A549 (cell line): ENCODE measurements at regions not wholly inside any gene's neighbourhood (a gene's known extent, or its start where the extent isn't known, plus 50 kb on each side); places are given as distances from the start of the nearest gene placed in this dataset.

Experiments
- CEBPB ChIP-seq, 2 experiments: fragments of >200 bp in 1 of 2; sonication (Bioruptor Twin) in 1 of 2; formaldehyde crosslinking in 1 of 2; IDR thresholded peaks; 2 replicates each; pipeline ENCODE4 v1.6.1; 2012 to 2016
- CTCF ChIP-seq: fragments of >200 bp; sonication (Bioruptor Twin); formaldehyde crosslinking; IDR thresholded peaks from 3 replicates; pipeline ENCODE4 v1.5.1; 2016
- EHMT2 ChIP-seq: fragments of 200-600 bp; sonication (generic); IDR thresholded peaks from 2 replicates; pipeline ENCODE4 v1.6.1; 2016; ENCODE audit warnings: antibody characterized with exemption, low read depth, mild to moderate bottlenecking, moderate library complexity
- EP300 ChIP-seq, 2 experiments: fragments of >200 bp; sonication (Bioruptor Twin); formaldehyde crosslinking; IDR thresholded peaks; 2 replicates in 1 of 2; 3 replicates in 1 of 2; pipeline ENCODE4 v1.6.1; 2016 to 2017
- FOSL2 ChIP-seq, 2 experiments: fragments of 450-650 bp in 1 of 2; fragments of >200 bp in 1 of 2; sonication (Bioruptor Twin) in 1 of 2; formaldehyde crosslinking; IDR thresholded peaks; 2 replicates each; pipeline versions ENCODE4 v1.5.0 to v1.6.1; 2016 to 2020; ENCODE audit warnings: mild to moderate bottlenecking in 1 of 2, moderate library complexity in 1 of 2
- MAX ChIP-seq: IDR thresholded peaks from 2 replicates; pipeline ENCODE4 v1.6.1; 2012
- MAZ ChIP-seq: fragments of 150-350 bp; IDR thresholded peaks from 2 replicates; pipeline ENCODE4 v1.6.1; 2014; ENCODE audit warnings: antibody characterized with exemption, low read depth, low read length, borderline replicate concordance
- POLR2A ChIP-seq: IDR thresholded peaks from 2 replicates; pipeline ENCODE4 v1.6.1; 2012; ENCODE audit warnings: mild to moderate bottlenecking, low read length
- POLR2AphosphoS2 ChIP-seq: conservative IDR thresholded peaks from 2 replicates; pipeline ENCODE4 v1.6.1; 2012; ENCODE audit warnings: low read length, improper control_type of control experiment, inconsistent platforms
- TFCP2L1 ChIP-seq: fragments of 250-450 bp; sonication (Bioruptor Pico); IDR thresholded peaks from 2 replicates; pipeline ENCODE4 v1.5.0; 2021; ENCODE audit warnings: mild to moderate bottlenecking
- TP53 ChIP-seq: fragments of 250-450 bp; sonication (Bioruptor Pico); IDR thresholded peaks from 2 replicates; pipeline ENCODE4 v1.5.0; 2021; ENCODE audit warnings: mild to moderate bottlenecking, moderate library complexity
- USF2 ChIP-seq: fragments of 450-650 bp; IDR thresholded peaks from 2 replicates; pipeline ENCODE4 v1.6.1; 2014; ENCODE audit warnings: antibody characterized with exemption
- ZSCAN20 ChIP-seq: fragments of 250-450 bp; sonication (Bioruptor Pico); IDR thresholded peaks from 2 replicates; pipeline ENCODE4 v1.8.0; 2022; ENCODE audit warnings: mild to moderate bottlenecking, moderate library complexity

GRCh38 chr1:80251591-80251990 lies 1245.1 kb upstream of the ADGRL4 start:
- TF ChIP-seq POLR2A (no peak), CTCF (no peak), FOSL2 (IDR thresholded peaks at IDR 0.05) (no peak), FOSL2 (CRISPR knock-in tag; IDR thresholded peaks at IDR 0.05) (no peak), EHMT2 (no peak), POLR2AphosphoS2 (no peak), MAX (no peak), TFCP2L1 (CRISPR knock-in tag) (no peak), MAZ (no peak), CEBPB (IDR thresholded peaks at IDR 0.05) (no peak), TP53 (CRISPR knock-in tag) (no peak), EP300 (IDR thresholded peaks at IDR 0.05) (no peak), USF2 (no peak), ZSCAN20 (CRISPR knock-in tag) (no peak)
